ENCODE measurements at regions not wholly inside any gene's neighbourhood (a gene's known extent, or its start where the extent isn't known, plus 50 kb on each side); places are given as distances from the start of the nearest gene placed in this dataset.

- Histone ChIP-seq H3K9me3 (no peaks in the 10 kb centered on the region), H3K27me3 (no peaks in the 10 kb centered on the region), H3K36me3 (no peaks in the 10 kb centered on the region), H3K27ac (no peak overlapping the region), H3K4me3 (replicated peaks in 1 of 3) (no peak overlapping the region), H3K4me1 (no peaks in the 10 kb centered on the region)
- intact Hi-C loops (cut with DNase I): no loop called here
- DNase-seq: no peak
- no peak for TF ChIP-seq POLR2A (IDR thresholded peaks at IDR 0.05)
Observed at GRCh38 chr4:136858903-136859302, 673.4 kb downstream of the PCDH18 start.

GRCh38 chr4:136855886-136856285 lies 676.4 kb downstream of the PCDH18 start:
- intact Hi-C loops (cut with DNase I): no loop called here
- Histone ChIP-seq H3K27me3 (no peaks in the 10 kb centered on the region), H3K4me3 (replicated peaks in 1 of 3) (no peak overlapping the region), H3K36me3 (no peaks in the 10 kb centered on the region), H3K4me1 (no peaks in the 10 kb centered on the region), H3K27ac (no peak overlapping the region), H3K9me3 (no peaks in the 10 kb centered on the region)
- TF ChIP-seq POLR2A (IDR thresholded peaks at IDR 0.05) (no peak), CTCF (IDR thresholded peaks at IDR 0.05) (no peak)
- whole genome bisulfite sequencing, 2 donors: 81 to 100% methylated on average over 1 of the region's 1 CpG
- no peak for DNase-seq

- no peaks in the 10 kb centered on the region for H3K36me3 ChIP-seq
- H3K9me3 ChIP-seq: no peaks in the 10 kb centered on the region
- no peak overlapping the region for H3K4me3 ChIP-seq (replicated peaks in 1 of 3)
- no peaks in the 10 kb centered on the region for H3K4me1 ChIP-seq
- intact Hi-C loops (cut with DNase I): no loop called here
- no peak overlapping the region for H3K27ac ChIP-seq
- no peaks in the 10 kb centered on the region for H3K27me3 ChIP-seq
- no peak for DNase-seq
- TF ChIP-seq POLR2A (IDR thresholded peaks at IDR 0.05) (no peak), CTCF (IDR thresholded peaks at IDR 0.05) (no peak)
- WGBS, 2 donors: 93 to 94% methylated on average over 2 of the region's 2 CpGs
Observed at GRCh38 chr4:136850446-136850845, 681.8 kb downstream of the PCDH18 start.

- DNase-seq: no peak
- intact Hi-C loops (cut with DNase I): no loop called here
- TF ChIP-seq CTCF (IDR thresholded peaks at IDR 0.05) (no peak), POLR2A (IDR thresholded peaks at IDR 0.05) (no peak)
- Histone ChIP-seq H3K27ac (no peak overlapping the region), H3K4me3 (replicated peaks in 1 of 3) (no peak overlapping the region), H3K9me3 (no peaks in the 10 kb centered on the region), H3K36me3 (no peaks in the 10 kb centered on the region), H3K27me3 (no peaks in the 10 kb centered on the region), H3K4me1 (no peaks in the 10 kb centered on the region)
- 91 to 92% methylated on average over 3 to 6 of the region's 6 CpGs for WGBS, 2 donors
Observed at GRCh38 chr4:136847881-136848621, 684.2 kb downstream of the PCDH18 start.

- DNase-seq: no peak
- Histone ChIP-seq H3K36me3 (no peaks in the 10 kb centered on the region), H3K27me3 (no peaks in the 10 kb centered on the region), H3K4me3 (replicated peaks in 1 of 3) (no peak overlapping the region), H3K27ac (no peak overlapping the region), H3K9me3 (no peaks in the 10 kb centered on the region), H3K4me1 (no peaks in the 10 kb centered on the region)
- TF ChIP-seq CTCF (IDR thresholded peaks at IDR 0.05) (no peak), POLR2A (IDR thresholded peaks at IDR 0.05) (no peak)
- 61 to 86% methylated on average over 2 of the region's 2 CpGs for WGBS, 2 donors
- intact Hi-C loops (cut with DNase I): no loop called here
Observed at GRCh38 chr4:136841526-136841925, 690.8 kb downstream of the PCDH18 start.
